ENCODE measurements at regions not wholly inside any gene's neighbourhood (a gene's known extent, or its start where the extent isn't known, plus 50 kb on each side); places are given as distances from the start of the nearest gene placed in this dataset.
"Not testable (repeated sequence)": the region's sequence is repeated elsewhere in the genome, so short reads cannot be mapped to it uniquely, and the experiment has no call there.

DNA sequence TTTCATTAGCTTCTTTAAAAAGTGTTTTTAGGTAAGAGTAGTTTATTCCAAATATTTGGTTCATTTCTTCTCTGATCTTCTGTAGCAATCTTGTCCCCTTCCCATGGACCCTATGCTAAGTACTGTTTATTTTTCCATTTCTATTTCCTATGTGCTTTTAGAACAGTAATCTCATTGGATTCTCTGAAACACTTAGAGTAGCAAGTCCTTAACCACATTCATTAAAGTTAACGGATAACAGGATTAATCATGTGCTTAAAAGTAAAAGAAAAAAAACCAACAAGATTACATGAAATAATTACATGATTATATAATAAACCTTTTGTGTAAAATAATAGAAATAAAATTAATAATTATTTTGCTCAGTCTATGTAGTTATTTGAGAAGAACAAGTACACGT, 929.7 kb downstream of the C4orf33 start:
- no peak for DNase-seq

DNA sequence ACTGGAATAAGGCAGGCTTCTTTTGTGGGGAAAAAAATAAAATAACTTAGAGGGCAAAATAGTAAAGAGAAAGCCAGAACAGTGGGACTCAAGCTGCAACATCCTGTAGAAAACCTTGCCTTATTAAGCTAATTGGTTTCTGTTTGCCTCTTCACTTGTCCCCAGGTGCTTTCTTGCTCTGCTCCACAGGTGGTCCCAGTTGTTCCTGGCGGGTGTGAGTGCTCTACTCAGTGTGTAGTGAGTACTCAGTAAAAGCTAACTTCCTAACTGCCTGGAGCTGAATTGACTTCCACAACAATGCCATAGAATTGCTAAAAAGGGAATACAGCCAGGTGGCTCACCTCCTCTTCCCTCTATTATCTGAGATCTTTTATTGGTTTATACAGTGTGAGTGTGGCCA, 930.2 kb downstream of the C4orf33 start:
- no peak for DNase-seq

DNA sequence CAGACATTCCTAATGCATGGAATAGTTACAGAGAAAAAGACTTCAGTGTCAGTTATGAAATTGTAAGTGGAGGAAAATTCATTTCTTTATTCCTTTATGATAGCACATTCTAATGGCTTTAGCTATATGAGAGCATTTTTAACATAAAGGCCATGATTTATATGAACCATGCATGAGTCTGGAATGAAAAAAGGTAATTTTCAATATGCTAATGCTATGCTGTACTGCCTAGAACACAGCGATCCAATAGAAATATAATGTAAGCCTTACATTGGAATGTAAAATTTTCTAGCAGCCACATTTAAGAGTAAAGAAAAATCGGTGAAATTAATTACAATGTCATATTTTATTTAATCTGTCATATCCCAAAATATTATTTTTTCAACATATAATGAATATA, 932.0 kb downstream of the C4orf33 start:
- DNase-seq, result no peak

DNA sequence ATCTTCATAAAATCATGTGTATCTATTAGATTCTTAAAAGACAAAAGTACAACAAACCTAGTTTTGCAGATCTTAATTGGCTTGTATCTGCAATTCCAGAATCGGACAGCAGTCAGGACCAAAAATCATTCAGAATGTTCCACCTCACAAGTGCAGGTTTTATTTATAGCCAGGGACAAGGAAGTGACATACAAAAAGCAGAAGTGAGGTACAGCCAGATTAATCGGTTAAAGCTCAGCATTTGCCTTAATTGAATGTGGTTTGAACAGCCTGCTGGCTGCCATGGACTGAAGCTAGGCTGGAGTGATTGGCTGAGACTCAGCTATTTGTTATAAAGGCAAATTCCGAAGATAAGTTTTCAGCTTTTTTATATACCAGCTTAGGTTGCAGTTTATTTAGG, 932.6 kb downstream of the C4orf33 start:
- no peak for DNase-seq

DNA sequence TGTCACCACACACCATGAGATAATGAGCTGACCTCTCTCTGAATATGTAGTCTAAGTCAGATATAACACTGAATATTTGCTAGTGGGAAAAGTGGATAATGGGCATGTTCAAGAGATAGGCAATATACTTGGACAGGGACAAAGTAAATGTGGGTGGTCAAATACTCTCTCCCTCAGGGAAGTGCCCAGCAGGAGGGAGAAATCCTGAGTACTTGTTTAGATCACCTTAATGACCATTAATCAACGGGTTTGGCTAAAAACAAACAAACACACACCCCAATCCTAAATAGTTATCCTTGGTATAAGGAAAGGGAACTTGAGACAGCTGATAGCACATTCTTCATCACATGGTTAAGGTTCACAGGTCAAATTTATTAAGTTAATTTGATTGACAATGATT, 933.5 kb downstream of the C4orf33 start:
- no peak for DNase-seq

DNA sequence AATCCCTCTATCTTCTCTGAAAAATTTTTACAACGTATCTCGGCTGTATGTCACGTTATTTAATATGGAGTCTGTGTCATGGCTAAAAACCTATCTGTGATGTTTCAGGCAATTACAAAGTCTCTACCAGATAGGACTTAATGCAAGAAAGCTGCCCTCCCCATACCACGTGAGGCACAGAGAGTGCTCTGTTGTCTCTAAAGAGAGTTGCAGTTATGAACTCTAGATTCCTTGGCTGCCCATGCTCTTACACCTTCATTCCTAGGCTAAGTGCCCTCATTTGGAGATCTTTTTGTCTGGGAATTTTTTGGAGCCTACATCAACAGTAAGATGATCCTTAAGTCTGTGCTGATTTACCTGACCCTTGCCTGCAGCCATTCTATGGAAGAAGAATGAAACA, 935.9 kb downstream of the C4orf33 start:
- DNase-seq, result no peak

DNA sequence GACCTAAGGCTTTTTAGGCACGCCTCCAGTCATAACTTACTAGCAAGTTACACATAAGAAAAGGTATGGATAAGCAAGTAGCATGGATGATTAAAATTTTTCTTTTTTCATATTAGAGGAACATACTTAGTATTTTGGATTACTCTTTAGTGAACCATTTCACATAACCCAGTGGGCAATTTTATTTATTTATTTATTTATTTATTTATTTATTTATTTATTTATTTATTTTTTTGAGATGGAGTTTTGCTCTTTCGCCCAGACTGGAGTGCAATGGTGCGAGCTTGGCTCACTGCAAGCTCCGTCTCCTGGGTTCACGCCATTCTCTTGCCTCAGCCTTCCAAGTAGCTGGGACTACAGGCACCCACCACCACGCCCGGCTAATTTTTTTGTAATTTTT, 937.7 kb downstream of the C4orf33 start:
- not testable (repeated sequence) for DNase-seq

DNA sequence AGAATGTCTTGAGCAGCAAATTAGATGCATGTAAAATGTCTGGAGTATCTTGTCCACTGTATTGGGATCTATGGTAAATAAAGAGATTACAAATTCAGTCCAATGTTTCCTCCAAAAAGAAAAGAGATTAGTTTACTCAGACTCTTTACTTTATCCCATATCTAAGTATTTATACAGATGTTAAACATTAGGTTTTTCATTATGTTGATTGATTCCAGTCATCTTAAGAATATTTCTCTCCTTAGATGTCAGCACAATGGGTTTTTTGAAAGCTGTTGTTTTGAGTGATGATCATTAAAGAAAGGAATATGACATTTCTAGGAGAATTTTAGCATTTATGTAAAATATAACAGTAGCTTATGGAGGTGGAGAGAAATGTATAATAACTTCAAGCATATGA, 938.9 kb downstream of the C4orf33 start:
- no peak for DNase-seq

DNA sequence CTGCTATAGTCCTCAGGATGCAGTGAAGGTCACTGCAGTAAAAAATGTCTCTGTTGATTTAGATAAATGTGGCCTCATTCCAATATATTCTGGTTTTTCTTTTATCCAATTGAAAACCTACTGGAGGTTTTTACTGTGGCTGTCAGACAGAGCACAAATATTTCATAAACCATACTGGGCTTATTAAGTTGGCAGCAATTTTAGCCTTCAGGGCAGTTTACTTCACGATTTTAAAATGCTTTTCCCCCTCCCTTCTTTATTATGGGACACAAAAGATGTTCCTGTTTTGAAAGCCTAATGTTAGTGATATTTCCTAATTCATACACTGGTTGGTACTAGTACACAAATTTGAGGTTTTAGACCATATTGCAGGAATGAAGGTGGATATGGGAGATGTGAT, 939.4 kb downstream of the C4orf33 start:
- DNase-seq, result no peak

DNA sequence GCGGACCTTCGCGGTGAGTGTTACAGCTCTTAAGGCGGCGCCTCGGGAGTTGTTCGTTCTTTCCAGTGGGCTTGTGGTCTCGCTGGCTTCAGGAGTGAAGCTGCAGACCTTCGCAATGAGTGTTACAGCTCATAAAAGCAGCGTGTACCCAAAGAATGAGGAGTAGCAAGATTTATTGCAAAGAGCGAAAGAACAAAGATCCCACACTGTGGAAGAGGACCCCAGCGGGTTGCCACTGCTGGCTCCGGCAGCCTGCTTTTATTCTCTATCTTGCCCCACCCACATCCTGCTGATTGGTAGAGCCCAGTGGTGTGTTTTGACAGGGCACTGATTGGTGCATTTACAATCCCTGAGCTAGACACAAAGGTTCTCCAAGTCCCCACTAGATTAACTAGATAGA, 941.9 kb downstream of the C4orf33 start:
- DNase-seq, result not testable (repeated sequence)

DNA sequence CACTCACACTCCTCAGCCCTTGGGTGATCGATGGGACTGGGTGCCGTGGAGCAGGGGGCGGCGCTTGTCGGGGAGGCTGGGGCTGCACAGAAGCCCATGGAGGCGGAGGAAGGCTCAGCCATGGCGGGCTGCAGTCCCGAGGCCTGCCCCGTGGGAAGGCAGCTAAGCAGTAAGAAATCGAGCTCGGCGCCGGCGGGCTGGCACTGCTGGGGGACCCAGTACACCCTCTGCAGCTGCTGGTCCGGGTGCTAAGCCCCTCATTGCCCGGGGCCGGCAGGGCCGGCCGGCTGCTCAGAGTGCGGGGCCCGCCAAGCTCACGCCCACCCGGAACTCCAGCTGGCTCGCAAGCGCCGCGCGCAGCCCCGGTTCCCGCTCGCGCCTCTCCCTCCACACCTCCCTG, 942.6 kb downstream of the C4orf33 start:
- DNase-seq, result not testable (repeated sequence)

DNA sequence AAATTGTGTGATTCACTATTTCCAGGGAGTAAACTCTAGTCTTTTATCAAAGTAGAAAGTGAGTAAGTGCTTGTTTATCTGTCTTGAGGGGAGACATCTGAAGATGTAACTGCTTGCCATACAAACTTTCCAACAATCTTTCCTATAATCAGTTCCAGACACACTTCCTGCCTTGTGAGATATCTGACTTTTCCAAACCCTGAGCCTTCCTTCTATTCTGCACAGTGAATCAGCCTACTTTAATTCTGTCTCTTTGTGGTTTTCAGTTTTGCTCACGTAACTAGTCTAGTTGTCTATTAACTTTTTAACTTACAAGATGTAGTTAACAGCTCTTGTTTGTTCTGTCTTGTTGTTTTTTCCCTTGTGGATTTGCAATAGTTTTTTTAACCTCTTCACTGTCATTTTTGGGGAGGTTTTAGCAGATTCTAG, 947.8 kb downstream of the C4orf33 start:
- DNase-seq, result no peak

DNA sequence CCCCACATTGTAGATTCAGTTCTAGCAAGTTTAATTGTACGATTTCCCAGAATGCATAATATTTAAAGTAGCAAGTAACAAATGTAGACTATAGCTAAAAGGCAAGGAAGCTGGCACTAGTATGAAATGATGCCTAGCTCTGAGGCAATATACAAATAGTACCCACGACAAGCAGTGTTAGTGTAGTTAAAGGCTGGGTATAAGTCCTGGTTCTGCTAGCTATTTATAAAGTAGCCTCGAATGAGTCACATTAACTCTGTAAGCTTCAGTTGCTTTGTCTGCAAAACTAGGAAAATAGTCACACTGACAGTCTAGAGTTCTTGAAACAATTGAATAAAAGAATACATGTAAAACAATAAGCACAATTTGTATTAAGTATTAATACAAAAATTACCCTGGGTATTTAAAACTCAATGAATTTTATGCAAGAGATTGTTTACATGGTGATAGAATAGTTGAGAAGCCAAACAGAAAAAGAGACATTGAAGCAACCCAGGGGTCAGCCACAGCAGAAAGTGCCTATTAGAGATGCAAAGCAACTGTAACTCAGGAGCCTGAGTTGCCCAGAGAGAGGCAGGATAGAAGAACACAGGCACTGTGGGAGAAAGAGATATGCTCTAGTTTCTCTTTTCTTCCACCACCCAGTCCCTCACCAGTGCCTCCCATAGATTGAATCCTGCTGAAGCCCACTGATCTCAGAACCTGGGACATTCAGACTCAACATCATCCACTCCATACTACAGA, 949.0 kb downstream of the C4orf33 start:
- no peak for DNase-seq

DNA sequence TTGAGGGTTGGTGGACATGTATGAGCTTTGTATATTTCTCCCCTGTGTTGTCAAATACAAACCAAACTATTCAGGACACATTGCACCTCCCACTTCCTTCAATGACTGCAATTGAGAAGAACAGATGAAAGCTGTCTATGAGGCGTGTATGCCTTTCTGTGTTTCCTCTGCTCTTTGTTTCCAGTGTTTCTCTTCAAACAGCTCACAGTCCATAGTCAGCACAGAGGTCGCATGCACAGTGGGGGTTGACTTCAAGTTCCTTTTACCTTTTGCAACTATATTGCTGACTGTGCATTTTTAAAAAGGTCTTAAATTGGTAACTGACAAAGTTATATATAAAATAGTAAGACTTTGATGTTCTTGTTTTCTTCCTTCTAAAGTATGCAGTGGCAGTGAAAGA, 957.8 kb downstream of the C4orf33 start:
- no peak for DNase-seq

DNA sequence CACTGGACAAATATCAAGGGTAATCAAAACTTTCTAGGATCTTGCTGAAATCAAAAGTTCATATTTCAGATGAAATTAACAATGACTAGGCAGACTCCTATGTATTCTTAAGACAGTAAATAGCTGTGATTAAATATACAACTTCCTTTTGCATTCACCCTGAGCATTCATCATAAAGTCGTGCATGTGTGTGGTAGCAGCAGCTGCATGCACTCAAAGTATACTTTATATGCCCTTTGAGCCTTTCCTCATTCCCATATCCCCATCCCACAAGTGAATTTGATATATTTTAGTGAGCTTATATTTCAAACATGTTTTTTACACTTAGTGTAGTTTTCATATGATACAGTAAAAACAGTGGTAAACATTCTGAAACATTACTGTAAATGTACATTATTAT, 959.0 kb downstream of the C4orf33 start:
- DNase-seq, result no peak

DNA sequence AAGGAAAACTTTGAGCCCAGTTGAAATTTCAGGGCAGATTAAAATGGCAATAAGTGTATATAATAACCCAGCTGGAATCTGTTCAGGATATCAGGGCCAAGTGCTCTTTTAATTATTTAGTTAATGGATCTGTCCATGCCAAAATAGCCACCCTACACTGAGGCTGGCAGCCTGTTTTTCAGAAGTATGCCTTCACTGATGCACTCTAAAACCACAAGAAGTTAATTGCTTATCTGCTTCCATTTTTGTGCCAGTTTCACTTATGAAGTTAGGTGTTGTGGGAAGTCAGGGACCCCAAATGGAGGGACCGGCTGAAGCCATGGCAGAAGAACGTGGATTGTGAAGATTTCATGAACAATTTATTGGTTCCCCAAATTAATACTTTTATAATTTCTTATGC, 960.3 kb downstream of the C4orf33 start:
- DNase-seq, result no peak

DNA sequence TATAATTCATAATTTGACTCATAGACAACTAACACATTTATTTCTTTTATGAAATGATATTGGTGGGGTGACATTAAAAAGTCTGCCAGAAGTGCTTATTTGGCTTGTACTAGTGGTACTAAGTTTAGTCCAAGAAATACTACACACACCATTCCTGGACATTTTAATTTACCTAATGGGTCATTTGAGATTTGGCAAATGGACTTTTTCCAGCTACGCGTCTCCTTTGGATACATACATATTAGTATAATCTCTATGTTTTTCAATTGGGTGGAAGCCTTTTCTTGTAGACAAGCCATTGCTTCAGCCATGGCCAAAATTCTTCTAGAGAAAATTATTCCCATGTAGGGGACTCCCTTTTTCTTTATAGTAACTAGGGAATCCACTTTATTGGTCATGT, 968.5 kb downstream of the C4orf33 start:
- no peak for DNase-seq

DNA sequence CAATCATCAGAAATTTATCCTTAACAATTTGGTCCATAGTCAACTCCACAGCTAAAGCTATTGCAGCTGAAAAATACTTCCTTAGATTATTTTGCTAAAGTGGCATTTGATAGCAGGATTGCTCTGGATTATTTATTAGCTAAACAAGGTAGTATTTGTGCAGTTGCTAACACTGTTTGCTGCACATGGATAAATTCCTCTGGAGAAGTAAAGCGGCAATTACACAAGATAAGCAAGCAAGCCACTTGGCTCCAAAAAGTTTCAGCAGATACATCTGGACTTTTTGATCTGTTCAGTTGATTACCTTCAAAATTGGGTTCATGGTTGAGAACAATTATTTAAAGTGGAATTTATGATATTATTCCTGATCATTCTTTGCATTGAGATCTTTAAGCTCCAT, 971.5 kb downstream of the C4orf33 start:
- no peak for DNase-seq

DNA sequence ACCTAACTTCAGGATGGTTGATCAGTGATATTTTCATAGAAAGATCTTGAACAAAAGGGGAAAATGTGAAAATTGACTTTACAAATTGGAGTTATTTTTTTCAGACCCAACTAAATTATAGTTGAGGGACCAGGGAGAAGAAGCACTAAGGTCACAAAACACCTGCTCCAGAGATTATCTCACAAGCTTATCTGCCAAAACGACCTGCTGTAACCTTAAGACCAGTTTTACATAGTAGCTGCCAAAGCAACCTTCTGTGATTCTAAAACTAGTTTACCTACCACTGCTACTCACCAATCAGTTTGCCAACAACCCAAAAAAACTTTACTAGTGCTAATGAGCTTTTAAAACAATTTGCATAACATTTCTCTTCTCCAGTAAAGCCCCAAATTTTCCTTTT, 972.1 kb downstream of the C4orf33 start:
- no peak for DNase-seq

DNA sequence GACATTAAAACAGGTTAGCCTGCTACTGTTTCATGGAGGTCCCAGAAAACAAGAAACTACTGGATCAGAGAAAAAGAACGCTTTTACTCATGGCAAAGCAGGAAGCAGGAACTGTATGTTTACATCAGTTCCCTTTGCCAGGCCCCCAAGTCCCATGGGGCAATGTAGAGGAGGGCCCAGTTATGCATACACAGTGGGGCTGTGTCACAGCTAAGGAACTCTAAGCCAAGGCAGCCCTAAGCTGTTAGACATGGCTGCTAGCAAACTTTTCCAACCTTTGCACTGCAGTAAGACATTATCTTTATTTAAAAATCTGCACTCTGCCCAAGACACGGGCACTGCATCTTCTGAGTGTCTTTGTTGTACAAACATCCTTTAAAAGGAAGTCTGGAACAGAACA, 975.8 kb downstream of the C4orf33 start:
- no peak for DNase-seq

DNA sequence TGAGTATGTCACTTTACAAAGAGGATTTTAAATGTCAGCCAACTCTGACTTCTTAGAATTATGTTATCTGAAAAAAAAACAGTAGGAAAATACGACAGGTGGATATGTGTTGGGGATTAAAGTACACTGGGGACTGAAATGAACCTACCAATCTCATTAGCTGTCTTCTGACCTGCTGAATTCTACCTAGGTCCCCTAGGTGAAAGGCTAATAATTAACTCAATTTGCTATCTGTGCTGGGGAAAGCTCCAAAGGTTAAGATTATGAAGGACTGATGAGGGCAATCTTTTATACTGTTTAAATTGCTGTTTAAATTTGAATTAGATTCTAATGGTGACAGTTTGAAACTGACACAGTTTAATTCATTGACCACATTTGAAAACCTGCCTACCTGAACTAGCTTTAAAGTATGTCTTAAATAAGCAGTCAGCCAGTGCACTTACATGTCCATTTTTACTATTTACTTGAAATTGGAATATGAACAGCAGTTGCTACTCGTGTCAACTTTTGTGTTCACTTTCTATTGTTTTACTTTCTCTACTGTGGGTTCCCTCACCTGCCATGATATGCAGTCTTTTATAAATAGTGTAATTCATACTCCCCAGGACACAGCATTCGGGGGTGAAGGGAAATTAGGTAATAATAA, 977.3 kb downstream of the C4orf33 start:
- DNase-seq, result no peak

DNA sequence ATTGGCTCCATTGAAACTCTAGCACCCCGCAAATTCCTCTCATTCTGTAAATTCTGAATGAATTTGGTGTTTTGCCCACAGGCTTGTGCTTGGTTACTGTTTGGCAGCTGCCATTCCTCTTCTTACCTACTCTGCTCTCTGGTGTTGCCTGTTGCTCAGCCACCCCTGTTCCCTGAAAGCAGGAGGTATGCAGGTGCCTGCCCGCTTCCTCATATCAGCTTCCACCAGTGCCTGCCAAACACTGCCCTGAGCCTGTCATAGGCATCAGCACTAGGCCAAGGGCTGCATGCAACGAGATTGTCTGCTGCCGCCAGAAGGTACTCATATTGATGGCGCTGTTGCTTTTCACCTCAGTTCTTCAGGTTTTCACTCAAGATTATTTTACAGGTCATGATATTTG, 978.1 kb downstream of the C4orf33 start:
- DNase-seq, result no peak

DNA sequence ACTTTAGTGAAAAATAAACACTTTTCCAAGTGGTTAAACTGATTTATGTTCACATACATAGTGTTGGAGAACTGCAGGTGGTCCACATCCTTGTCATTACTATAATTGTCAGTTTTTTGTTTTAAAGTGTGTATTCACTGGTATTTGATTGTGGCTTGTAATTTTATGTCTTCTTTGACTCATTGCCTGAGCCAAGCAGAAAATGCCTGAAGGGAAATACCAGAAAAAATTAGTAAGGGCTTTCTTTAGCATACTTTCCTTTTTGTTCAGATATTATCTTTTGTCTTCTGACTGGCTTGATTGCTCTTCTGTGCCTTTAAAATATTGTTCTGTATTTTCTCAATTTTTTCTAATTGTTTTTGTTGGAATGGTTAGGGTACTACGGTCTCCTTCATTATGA, 981.3 kb downstream of the C4orf33 start:
- DNase-seq, result no peak

DNA sequence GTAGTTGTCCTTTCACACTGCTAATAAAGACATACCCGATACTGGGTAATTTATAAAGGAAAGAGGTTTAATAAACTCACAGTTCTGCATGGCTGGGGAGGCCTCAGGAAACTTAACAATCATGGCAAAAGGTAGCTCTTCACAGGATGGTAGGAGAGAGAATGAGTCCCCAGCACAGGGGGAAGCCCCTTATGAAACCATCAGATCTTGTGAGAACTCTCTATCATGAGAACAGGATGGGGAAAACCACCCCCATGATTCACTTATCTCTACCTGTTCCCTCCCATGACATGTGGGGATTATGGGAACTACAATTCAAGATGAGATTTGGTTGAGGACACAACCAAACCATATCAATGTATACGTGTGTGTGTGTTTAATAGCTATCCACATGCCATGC, 983.1 kb downstream of the C4orf33 start:
- not testable (repeated sequence) for DNase-seq

DNA sequence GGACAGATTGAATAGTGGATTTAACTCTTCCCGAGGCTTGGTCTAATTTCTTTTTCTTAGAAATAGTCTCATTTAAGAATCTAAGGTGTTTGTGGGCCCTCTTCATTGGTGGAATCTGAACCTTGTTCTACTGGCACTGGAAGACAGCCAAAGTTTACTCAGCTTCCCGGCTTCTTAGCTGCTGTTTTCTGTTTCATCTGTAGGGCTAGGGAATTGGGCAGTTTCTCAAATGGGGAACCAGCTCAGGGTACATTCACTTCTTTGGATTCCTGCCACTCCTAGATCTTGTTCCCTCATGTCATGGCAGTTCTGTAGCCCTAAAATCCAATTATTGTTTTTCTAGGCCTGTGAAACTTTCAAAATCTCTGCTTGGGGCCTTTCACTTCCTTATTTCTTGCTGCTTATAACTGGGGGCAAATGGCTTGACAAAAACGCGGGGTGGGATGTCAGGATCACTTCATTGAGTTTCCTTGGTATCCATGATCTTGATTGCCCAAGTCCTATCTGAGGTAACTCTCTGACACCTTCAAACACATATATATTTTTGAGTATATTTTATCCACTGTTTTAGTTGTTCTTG, 985.0 kb downstream of the C4orf33 start:
- DNase-seq, result no peak

Data from CD4-positive, alpha-beta T cell treated with Interleukin-21 for 1 hour (primary cell).